HG02973 (cell line): ENCODE measurements at regions not wholly inside any gene's neighbourhood (a gene's known extent, or its start where the extent isn't known, plus 50 kb on each side); places are given as distances from the start of the nearest gene placed in this dataset.
A peak's percentile ranks its signal among the peaks of the same experiment; 100 is the strongest.

Source experiments
- ATAC-seq: cut with Tn5 transposase; IDR thresholded peaks from one replicate; pipeline ENCODE4 v1.9.1; 2021; ENCODE audit warnings: moderate library complexity; ENCODE audit not compliant: unreplicated experiment

DNA sequence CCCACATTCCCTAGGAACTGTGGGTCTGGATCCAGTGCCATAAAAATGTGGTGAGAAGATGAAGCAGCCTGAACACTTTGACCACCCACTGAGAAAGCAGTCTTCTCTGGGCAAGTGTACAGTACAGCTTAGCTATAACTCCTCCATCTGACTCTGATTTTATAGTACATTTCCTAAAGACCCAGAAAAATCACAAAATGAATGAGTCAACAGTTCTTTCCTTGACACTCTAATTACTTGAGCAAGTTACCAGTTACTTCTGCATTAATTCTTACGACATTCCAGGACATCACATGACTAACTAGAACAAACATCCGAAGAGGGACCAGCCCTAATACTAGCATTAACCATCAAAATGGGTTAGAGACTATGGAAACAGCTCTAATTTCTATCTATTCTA, 148.1 kb upstream of the PEX5L start:
- no peak for ATAC-seq

DNA sequence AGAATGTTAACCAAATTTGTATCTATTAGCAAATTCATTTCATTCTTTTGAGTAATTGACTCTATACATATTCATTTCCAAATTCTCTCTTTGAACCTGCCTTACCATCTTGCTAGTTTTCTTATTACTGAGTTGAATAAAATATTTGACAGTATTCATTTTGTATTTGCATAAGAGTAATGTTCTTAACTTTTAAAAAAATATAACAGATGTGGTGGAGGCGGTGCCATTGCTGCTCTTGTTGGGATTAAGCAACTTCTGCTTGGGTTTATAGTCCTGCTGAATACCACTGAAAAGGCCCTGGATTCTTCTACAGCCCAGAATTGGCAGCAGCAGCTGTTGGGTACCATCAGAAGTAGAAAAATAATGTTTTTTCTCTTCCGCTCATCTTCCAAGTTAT, 148.9 kb upstream of the PEX5L start:
- no peak for ATAC-seq

DNA sequence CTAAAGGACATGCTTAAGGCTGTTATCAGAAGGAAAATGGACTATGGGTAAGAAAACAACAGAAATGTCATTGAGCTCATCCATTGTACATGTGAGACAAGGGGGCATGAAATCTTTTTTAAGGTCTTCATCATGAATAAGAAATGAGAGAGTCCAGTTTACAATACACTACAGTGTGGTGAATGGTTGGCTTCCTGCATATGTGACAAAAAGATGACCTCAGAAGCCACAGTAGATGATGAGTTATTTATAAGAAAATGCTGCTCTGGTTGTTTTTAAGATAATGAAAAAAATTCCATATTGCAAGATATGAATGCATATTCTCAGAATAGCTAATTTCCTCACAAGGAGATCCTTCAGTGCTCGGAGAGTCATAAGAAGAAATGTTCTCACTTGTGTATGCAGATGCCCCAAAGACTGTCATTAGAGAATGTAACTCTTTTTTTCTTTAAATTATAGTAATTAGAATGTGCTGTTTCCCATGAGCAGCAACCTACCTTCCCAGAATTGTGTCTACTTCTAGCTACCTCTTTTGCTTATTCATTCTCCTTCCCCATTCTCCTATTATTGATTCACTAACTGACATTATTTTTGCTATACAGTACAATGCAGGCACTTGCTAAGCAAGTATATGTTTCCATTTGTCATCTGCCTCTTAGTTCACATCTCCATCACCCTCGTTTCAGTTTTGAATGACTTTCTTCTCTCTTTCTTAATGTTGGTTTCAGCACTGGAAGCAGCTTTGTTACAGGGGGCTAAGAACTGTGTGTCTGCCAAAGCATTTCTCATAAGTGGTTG, 152.0 kb upstream of the PEX5L start:
- no peak for ATAC-seq

DNA sequence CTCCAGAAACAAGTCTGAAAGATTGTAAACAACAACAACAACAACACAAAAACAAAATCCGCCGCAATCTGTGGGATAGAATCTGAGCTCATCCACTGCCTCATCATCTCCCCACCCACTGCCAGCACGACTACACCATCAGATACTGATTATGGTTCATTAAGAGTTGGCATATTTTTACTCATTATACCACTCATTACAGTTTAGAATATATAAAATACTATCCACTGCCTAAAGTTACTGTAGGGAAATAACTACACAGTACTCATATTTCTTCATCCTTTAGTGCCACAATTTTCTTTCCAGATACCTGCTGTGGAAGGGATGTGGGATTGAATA, 152.5 kb upstream of the PEX5L start:
- no peak for ATAC-seq

DNA sequence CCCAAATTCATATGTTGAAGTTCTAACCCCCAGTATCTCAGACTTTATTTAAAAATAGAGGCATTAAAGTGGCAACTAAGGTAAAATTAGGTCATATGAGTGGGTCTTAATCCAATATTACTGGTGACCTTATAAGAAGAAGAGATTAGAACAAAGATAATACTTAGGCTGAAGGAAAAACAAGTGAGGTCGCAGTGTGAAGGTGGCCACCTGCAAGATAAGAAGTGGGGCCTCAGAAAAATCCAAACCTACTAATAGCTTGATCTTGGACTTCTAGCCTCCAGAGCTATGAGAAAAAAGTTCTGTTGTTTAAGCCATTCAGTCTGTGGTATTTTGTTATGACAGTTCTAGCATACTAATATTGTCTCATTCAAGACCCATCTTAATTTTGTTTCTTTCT, 159.9 kb upstream of the PEX5L start:
- no peak for ATAC-seq

DNA sequence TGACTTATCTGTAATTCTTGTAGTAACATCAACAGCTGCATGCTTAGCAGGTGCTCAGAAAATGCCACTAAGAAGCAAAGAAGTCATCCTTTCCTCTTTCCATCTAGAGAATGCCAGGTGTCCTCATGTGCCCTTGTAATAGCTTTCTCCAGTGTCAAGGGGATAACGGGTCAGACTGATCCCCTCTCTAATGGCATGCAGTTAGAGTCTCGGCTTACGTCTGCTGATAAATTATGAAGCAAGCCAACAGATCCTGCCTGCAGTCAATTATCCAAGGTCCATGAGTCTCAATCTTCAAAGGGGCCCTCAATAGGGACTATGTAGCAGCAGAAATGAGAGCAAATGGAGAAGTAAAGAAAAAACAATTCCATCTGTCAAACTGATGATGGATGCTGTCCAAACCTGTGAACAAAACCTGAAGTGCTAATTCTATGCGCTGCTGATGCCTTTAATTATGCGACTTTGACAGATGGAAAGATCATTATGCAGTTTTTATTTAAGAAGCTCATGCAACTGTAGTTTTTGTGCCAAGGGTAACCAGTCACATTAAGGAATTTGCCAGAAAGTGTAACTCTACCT, 162.8 kb upstream of the PEX5L start:
- no peak for ATAC-seq

DNA sequence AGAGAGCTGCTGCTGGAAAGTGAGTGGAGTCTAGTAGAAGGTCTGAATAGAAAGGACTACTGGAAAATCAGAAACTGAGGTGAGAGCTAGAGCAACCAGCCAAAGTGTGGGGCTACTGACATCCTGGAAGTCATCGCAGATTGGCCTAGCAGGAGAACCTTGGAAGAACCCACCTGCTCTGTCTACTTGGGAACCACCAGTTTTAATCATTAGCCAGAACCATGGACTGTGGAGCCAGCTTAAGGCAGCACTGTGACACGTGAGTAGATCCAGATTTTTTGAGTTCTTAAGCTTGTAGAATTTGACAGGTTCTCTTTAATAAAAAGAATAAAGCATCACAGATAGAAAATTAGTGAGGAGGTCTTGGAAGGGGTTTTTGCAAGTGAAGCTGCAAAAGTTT, 179.1 kb upstream of the PEX5L start:
- ATAC-seq = no peak

DNA sequence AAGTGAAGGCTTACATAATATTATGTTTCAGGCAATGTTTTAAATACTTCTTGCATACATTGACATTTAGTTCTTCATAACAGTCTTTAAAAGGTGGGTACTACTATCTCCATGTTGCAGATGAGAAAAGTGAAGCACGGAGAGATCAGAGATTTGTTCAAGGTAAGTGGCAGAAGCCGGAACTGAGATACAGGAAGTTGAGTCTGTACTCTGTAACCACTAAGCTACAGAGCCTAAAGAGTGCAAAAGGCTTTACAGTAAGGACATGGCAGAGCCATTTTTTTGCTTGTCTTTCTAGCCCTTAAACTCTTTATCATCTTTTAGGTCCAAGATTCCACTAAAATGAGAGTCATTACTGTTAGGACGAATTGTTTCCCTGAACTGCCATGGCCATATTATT, 186.5 kb upstream of the PEX5L start:
- no peak for ATAC-seq

DNA sequence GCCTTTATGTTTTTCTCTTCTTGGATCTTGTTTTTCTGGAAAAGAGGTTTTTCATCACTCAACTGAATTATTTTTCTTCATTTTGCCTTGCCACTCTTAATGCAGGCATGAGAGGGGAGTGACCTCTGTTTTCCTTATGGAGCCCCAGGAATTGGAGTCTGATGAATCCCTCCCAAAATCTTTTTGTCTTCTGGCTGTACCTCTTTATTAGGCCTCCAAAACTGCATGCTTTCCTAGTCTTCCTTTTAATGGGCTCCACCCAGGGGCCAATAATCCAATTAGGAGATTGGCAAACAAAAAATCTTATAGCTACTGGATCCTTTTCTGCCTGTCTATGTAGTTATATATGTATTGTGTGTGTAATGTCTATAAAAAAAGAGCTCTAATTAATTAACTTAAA, 192.4 kb upstream of the PEX5L start:
- ATAC-seq = no peak

DNA sequence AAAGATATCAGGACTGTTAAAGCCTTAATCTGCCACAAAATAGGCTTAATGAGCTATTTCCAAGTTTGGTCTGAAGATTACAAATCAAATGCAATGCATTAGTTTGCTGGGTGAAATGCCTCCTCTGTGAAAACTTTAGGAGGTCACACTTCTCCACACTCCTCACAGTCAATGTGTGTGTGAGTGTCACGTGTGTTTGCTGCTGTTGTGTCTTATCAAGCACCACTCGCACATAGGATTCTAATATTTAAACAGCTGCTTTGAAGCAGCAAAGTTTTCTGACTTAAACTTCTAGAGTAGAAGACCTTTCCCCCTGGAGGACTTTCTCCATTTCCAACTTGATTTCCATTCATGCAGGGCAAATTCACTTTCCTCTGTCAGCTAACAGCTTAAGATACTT, 203.2 kb upstream of the PEX5L start:
- ATAC-seq = no peak

DNA sequence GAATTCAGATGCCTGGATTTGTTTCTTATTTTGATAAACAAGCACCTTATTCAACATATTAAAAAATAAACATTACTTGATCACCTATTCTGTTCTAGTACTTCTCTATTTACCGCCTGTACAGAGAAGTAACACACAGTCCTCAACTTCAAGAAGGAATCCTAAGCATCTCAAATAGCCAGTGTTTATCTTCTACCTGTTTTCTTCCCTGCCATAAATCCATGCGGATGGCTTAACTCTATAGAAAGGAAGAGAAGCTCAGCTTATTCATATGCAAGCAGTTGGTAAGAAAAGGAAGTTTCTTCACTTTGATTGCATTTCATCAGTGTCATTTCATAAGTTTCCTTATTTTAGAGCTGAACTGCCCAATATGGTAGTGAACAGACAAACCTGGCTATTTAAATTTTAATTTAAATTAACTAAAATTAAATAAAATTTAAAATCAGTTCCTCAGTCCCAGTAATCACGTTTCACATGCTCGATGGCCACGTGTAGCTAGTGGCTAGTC, 210.0 kb upstream of the PEX5L start:
- ATAC-seq = no peak

DNA sequence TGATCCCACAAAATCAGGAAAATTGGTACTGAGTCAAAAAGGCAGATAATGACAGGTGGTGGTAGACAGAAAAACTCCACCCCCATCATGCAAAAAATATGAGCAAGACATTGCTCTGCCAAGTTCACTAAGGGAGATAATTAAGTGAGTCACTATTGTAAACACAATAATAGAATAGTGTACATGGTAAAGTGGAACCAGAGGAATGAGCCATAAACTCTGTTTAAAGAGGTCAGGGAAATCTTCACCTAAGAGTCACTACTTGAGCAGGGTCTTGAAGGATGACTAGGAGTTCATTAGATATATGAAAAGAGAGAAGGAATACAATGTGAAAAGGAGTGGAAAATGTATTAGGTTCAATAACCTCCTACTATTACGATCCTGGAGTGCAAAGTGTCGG, 213.4 kb upstream of the PEX5L start:
- ATAC-seq = no peak

DNA sequence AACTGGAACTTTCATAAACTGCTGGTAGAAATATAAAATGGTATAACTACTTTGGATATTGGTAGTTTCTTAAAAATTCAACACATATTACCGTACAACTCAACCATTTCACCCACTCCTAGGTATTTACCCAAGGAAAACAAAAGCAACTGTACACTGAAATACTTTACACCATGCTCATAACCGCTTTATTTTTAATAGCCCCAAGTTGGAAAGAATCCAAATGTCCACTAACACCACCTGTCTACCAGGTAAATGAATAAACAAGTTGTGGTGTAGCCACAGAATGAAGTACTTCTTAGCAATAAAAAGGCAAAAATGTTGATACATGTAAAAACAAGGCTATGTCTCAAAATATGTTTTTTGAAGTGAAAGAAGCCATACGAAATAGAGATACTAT, 215.9 kb upstream of the PEX5L start:
- ATAC-seq = no peak

DNA sequence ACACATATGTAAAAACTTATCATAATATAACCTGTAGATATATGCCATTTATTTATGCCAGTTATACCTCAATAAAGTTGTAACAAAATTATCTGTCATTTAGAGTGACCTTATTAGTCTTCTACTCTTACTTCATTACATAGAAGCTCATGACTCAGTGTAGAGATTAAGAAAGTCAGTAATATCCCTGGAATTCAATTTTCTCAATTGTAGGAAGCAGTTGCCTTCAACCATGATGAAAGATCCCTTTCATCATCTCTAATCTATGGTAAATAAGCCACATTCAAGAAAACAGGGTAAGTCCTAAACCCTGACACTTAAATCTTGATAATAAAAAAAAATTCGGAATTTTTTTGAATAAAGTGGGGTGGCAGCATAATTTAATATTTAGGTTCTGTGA, 216.5 kb upstream of the PEX5L start:
- ATAC-seq = no peak

DNA sequence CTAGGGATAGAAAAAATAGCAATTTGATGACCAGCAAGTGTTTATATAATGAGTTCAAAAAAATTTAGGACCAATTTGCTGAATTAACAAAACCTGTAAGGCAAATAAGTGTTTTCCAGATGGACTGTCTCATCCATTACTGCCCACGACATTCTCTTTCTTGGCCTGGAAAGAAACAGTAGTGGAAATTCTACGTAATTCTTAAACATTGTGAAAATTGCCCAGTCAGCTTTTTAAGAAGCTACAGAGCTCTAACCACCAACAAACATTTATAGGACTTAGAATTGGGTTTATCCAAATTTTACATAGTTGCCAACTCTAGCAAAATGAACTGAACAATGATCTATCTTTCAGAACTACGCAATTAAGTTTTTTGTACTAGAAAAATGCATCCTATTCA, 227.7 kb upstream of the PEX5L start:
- no peak for ATAC-seq

DNA sequence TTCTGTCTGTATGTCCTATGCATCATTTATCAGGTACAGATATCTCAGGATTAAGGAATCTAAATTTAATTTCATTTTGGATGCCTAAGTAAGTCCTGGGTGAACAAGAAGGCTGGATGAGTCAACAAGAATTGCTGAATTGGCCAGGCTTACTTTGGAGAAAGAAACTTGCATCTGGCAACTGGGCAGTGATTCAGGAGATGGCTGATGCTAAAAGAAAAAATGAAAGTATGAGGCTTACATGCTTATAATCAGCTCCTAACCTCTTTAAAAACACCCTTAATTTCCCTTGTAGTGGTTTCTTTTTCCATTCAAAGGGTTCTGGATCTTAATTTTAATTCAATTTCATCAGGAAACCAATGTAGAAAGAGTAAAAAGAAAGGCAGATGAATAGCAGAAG, 228.8 kb upstream of the PEX5L start:
- ATAC-seq = no peak

DNA sequence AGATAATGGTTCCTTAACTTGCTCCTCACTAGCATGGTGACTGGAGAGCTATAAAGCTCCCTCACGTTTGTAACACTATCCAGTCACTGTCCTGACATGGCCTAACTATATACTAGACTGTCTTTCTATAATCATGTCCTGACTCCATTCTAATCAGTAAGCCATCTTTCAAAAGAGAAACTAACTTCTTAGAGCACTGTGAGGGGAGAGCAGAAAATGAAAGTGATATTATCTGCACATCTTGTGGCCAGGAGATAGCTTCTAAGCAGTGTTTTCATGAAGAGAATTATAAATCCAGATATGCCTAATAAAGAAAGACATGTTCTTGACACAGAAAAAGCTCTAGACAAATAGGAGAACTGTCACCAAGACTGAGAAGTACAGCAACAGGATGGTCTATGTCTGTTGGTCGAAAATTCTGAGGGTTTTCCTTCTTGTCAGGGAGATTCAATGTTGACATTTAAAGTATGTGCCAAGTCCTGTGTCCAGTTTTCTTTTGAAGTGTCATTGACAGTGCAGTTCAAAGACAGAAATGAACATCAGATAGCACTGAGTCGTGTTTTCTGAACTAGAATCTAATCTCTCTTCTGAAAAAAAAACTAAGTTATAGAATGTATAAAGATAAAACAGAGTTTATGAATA, 230.6 kb upstream of the PEX5L start:
- peak; percentile 100 for ATAC-seq

DNA sequence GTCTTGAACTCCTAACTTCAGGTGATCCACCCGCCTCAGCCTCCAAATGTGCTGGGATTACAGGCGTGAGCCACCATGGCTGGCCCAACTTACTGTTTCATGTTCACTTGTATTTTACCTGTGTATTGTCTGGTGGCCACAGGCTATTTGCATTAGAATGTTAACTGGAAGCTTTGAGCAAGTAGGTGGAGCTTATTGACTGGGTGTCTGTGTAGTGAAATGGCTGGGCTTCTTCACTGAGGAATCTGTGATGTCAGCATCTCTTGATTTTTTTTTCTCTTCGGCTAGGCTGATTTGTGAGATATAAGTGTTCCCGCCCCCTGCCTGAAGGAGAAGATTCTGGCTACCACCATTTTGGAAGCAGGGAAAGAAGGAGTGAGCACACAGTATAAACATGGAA, 237.8 kb upstream of the PEX5L start:
- ATAC-seq = no peak

DNA sequence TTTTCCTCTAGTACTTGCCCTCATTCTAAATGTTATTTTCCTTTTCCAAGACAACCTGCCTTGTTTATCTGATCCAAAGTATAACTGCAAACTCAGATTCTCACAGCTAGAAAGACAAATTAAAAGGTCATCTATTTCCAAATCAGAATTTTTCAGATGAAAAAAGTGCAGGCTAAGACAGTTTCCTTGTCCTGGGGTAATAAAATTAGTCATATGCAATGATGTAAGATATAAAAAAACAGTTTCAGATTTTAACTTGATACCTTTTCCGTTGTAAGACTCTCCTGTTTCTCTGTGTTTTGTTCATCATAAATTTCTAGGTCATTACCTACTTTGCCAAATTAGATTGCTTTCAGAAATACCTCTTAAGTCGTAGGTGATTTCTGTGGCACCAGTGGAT, 238.4 kb upstream of the PEX5L start:
- ATAC-seq = no peak

DNA sequence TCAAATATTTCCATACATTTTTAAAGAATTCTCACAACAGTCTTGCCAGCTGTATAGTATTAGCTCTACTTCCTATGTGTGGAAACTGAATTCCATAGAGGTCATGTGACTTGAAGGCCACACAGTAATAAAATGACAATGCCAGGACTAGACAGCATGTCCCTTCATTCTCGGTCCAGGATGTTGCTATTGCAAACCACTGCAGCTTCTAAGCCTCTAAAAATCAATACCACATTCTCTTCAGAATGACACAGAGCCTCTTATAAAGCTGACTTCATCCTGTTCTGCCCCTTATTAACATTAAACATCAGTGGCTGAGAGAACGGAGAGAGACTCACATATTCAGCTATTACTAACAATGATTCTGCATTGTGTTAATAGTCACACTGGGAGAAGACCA, 240.3 kb upstream of the PEX5L start:
- ATAC-seq = no peak

DNA sequence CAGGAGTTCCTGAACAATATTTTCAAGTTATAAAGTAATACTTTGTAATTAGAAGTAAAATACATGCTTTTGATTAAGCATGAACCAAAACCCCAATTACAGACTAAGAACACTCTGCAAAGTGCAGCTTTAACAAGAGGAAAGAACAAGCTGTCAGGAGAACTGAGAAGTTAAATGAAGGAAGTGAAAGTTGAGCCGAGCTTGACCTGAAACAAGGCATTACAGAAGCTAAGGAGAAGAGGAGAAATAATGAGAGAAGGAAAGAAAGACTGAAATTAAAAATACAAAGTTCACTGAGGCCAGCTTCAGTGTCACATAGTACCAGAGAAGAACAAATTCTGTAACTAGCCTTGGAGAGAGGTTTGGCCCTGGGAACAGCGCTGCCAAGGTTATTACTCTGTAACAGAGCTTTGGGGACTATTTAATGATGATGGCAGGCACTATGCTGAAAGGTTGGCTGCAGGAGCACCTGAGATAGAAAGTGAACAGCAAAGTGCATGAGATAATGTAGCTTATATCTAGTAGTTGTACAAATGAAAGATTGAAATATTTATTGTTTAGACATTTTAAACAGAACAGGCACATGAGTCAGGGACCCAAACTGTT, 241.9 kb upstream of the PEX5L start:
- peak; percentile 97 for ATAC-seq

DNA sequence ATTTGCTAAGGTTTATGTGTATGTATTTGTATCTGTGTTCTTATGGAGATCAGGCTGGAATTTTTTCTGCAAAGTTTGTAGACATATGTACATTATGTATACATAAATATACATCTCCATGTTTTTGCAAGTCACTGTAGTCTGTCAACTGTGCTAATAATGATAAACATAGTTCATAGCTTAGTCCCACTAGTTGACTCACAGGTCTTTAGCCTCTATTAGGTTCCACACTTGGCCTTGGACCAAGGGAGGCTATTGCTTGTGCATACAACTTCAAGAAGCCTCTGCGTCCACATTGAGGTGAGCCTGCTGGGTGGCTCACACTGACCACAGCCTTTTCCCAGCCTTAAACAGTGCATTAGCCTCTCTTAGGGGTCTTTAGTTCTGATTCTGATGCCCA, 243.8 kb upstream of the PEX5L start:
- ATAC-seq = no peak
